Central memory CD8-positive, alpha-beta T cell (primary cell): ENCODE measurements at regions not wholly inside any gene's neighbourhood (a gene's known extent, or its start where the extent isn't known, plus 50 kb on each side); places are given as distances from the start of the nearest gene placed in this dataset.
A peak's percentile ranks its signal among the peaks of the same experiment; 100 is the strongest.
"Not testable (repeated sequence)": the region's sequence is repeated elsewhere in the genome, so short reads cannot be mapped to it uniquely, and the experiment has no call there.

Experiments
- ATAC-seq: fragments of 150-1000 bp; cut with Tn5 transposase; replicated peaks from 2 replicates; pipeline ENCODE4 v1.10.0; 2022; ENCODE audit warnings: mild to moderate bottlenecking, moderate FRiP score, moderate number of reproducible peaks; ENCODE audit not compliant: poor library complexity, severe bottlenecking; ENCODE audit errors: extremely low read depth
- DNase-seq, 2 donors: peaks; one replicate each; pipeline ENCODE4 v3.0.0; 2021; ENCODE audit warnings: low spot score in 2 of 2
- H3K27ac Mint-ChIP-seq: one replicate; pipeline ENCODE4 v1.8.0; 2022; ENCODE audit warnings: low read depth, mild to moderate bottlenecking, moderate library complexity, mixed read lengths
- H3K27me3 Mint-ChIP-seq: one replicate; pipeline ENCODE4 v1.8.0; 2022; ENCODE audit warnings: mixed read lengths
- H3K36me3 Mint-ChIP-seq: one replicate; pipeline ENCODE4 v1.8.0; 2022; ENCODE audit warnings: mild to moderate bottlenecking, moderate library complexity, mixed read lengths; ENCODE audit not compliant: insufficient read depth
- H3K4me1 Mint-ChIP-seq: one replicate; pipeline ENCODE4 v1.8.0; 2022; ENCODE audit warnings: mixed read lengths
- H3K4me3 Mint-ChIP-seq: one replicate; pipeline ENCODE4 v1.8.0; 2022; ENCODE audit warnings: mild to moderate bottlenecking, moderate library complexity, mixed read lengths
- H3K9me3 Mint-ChIP-seq: one replicate; pipeline ENCODE4 v1.8.0; 2022; ENCODE audit warnings: mixed read lengths

DNA sequence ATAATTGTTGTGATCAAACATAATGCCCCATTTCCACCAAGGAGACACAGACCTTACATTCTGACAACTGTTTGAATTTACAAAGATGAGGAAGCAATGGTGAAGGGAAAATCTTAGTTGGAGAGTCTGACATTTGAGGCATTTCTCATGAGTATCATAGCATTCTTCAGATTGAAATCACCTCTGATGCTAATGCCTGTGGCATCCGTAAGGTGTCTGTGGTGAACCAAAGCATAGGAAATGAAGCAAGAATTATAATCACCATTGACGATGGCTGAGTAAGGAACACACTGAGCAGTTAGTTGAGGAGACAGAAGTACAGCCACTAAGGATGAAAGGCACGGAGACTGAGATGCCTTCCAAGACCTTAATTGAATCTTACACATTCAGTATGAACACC is 575.7 kb downstream of the TRIML1 start:
- no peak overlapping the region for H3K27ac Mint-ChIP-seq

GRCh38 chr4:188717661-188718060 is 578.4 kb downstream of the TRIML1 start:
- peaks cover 27% of the 10 kb centered on the region for H3K9me3 Mint-ChIP-seq
- no peaks in the 10 kb centered on the region for H3K4me1 Mint-ChIP-seq
- no peaks in the 10 kb centered on the region for H3K27me3 Mint-ChIP-seq
- ATAC-seq: no peak
- H3K27ac Mint-ChIP-seq: no peak overlapping the region
- DNase-seq: no peak
- no peaks in the 10 kb centered on the region for H3K36me3 Mint-ChIP-seq
- no peak overlapping the region for H3K4me3 Mint-ChIP-seq

More for the DNA sequence above, 575.7 kb downstream of the TRIML1 start:
- H3K4me1 Mint-ChIP-seq: no peaks in the 10 kb centered on the region
- no peak for ATAC-seq
- no peaks in the 10 kb centered on the region for H3K27me3 Mint-ChIP-seq
- H3K9me3 Mint-ChIP-seq: peaks cover 14% of the 10 kb centered on the region
- no peak overlapping the region for H3K4me3 Mint-ChIP-seq
- DNase-seq: no peak
- no peaks in the 10 kb centered on the region for H3K36me3 Mint-ChIP-seq

GRCh38 chr4:188719794-188720193 is 580.6 kb downstream of the TRIML1 start:
- H3K36me3 Mint-ChIP-seq: no peaks in the 10 kb centered on the region
- H3K4me3 Mint-ChIP-seq: no peak overlapping the region
- no peak for ATAC-seq
- H3K9me3 Mint-ChIP-seq: peaks cover 32% of the 10 kb centered on the region
- no peaks in the 10 kb centered on the region for H3K27me3 Mint-ChIP-seq
- DNase-seq: no peak
- H3K27ac Mint-ChIP-seq: no peak overlapping the region
- no peaks in the 10 kb centered on the region for H3K4me1 Mint-ChIP-seq

GRCh38 chr4:188722911-188723310 is 583.7 kb downstream of the TRIML1 start:
- no peaks in the 10 kb centered on the region for H3K36me3 Mint-ChIP-seq
- H3K27ac Mint-ChIP-seq: no peak overlapping the region
- H3K4me1 Mint-ChIP-seq: no peaks in the 10 kb centered on the region
- no peaks in the 10 kb centered on the region for H3K27me3 Mint-ChIP-seq
- ATAC-seq (no peak), DNase-seq (no peak)
- no peak overlapping the region for H3K4me3 Mint-ChIP-seq
- H3K9me3 Mint-ChIP-seq: peaks cover 26% of the 10 kb centered on the region

DNA sequence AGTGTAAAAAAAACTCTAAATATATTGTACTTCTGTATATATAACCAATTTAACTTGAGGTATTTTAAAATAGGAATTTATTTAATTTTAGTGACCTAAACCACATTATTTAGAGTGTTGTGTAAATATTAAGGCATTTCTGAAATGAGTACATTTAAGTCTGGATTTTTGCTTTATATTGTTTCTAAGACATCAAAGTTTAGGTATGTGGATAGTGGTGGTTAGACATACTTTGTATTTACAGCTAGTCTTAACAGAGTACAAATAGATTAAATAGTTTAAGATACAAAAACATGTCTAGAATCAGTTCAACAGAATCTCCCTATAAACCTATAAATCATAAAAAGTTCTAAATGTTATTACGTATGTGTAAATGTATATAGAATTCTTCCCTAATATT is 588.5 kb downstream of the TRIML1 start:
- DNase-seq (no peak), ATAC-seq (no peak)
- no peaks in the 10 kb centered on the region for H3K4me1 Mint-ChIP-seq
- H3K4me3 Mint-ChIP-seq: no peak overlapping the region
- no peaks in the 10 kb centered on the region for H3K27me3 Mint-ChIP-seq
- no peak overlapping the region for H3K27ac Mint-ChIP-seq
- H3K9me3 Mint-ChIP-seq: peaks cover 37% of the 10 kb centered on the region
- no peaks in the 10 kb centered on the region for H3K36me3 Mint-ChIP-seq

DNA sequence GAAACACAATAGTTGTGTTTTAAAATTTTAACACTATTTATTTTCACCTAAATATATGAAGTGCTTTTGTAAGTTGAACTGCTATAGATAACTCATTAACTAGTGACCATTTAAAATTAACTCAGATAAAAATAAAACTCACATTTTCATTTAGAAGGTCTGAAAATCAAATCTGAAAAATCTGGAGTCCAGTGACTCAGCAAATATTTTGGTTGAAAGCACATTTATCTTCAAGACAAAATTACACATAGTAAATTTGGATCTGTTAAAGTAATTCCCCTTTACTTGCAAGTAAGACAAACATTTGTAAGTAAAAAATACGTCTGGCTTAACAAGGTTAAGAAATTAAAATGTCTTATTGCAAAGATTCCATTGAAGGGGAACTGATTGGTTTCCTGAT is 589.1 kb downstream of the TRIML1 start:
- no peak overlapping the region for H3K27ac Mint-ChIP-seq
- H3K9me3 Mint-ChIP-seq: peaks cover 33% of the 10 kb centered on the region
- no peaks in the 10 kb centered on the region for H3K27me3 Mint-ChIP-seq
- no peak overlapping the region for H3K4me3 Mint-ChIP-seq
- H3K36me3 Mint-ChIP-seq: no peaks in the 10 kb centered on the region
- no peak for DNase-seq
- no peak for ATAC-seq
- no peaks in the 10 kb centered on the region for H3K4me1 Mint-ChIP-seq

DNA sequence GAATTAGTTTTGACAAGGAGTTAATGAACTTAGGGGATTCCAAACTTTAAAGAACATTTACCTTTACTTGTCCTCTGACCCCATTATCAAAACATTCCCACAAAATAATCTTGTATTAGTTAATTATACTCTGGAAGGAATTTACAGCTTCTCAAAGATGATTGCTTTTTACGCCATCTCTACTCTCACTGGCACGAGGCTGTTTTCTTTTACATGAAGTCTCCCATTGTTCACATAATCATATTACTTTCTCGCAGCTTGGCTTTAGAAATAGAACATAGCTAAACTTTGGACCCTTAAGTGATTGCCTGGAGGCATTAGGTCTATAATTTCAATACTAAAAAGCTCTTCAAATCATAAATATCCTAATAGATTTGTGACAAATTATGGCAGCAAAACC is 592.9 kb downstream of the TRIML1 start:
- DNase-seq (no peak), ATAC-seq (no peak)
- Mint-ChIP-seq H3K27ac (no peak overlapping the region), H3K4me3 (no peak overlapping the region), H3K27me3 (no peaks in the 10 kb centered on the region), H3K4me1 (no peaks in the 10 kb centered on the region), H3K9me3 (peaks cover 29% of the 10 kb centered on the region), H3K36me3 (no peaks in the 10 kb centered on the region)

DNA sequence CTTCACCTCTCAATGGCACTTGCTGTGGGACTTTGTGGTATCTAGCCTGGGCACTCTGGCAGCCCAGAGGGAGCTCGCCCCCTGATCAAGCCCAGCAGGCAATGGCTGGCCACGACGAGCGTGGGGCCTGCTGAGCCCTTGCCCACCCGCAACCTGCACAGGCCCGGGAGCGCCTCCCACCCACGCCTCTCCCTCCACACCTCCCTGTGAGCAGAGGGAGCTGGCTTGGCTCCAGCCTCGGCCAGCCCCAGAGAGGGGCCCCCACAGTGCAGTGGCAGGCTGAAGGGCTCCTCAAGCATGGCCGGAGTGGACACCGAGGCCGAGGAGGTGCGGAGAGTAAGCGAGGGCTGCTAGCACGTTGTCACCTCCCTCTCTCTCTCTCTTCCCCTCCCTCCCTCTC is 595.8 kb downstream of the TRIML1 start:
- H3K36me3 Mint-ChIP-seq: no peaks in the 10 kb centered on the region
- no peak overlapping the region for H3K27ac Mint-ChIP-seq
- ATAC-seq (no peak), DNase-seq (no peak)
- no peaks in the 10 kb centered on the region for H3K4me1 Mint-ChIP-seq
- H3K4me3 Mint-ChIP-seq: no peak overlapping the region
- H3K9me3 Mint-ChIP-seq: peaks cover 24% of the 10 kb centered on the region
- no peaks in the 10 kb centered on the region for H3K27me3 Mint-ChIP-seq

GRCh38 chr4:188737251-188738002 is 598.2 kb downstream of the TRIML1 start:
- no peak for DNase-seq
- no peak for ATAC-seq
- Mint-ChIP-seq H3K9me3 (peaks cover 5% of the 10 kb centered on the region), H3K36me3 (no peaks in the 10 kb centered on the region), H3K27ac (no peak overlapping the region), H3K4me3 (no peak overlapping the region), H3K4me1 (no peaks in the 10 kb centered on the region), H3K27me3 (no peaks in the 10 kb centered on the region)

- not testable (repeated sequence) for H3K4me1 Mint-ChIP-seq, H3K27ac Mint-ChIP-seq, ATAC-seq, H3K36me3 Mint-ChIP-seq, H3K27me3 Mint-ChIP-seq, H3K9me3 Mint-ChIP-seq, H3K4me3 Mint-ChIP-seq, DNase-seq
Measured at GRCh38 chr4:188738290-188738689, 599.0 kb downstream of the TRIML1 start.

- H3K4me3 Mint-ChIP-seq, ATAC-seq, H3K36me3 Mint-ChIP-seq, DNase-seq, H3K27ac Mint-ChIP-seq, H3K4me1 Mint-ChIP-seq, H3K27me3 Mint-ChIP-seq: not testable (repeated sequence)
- H3K9me3 Mint-ChIP-seq: peaks cover 12% of the 10 kb centered on the region
Measured at GRCh38 chr4:188740172-188740571, 600.9 kb downstream of the TRIML1 start.

GRCh38 chr4:188740791-188741190 is 601.5 kb downstream of the TRIML1 start:
- ATAC-seq: peak; percentile 14
- H3K36me3 Mint-ChIP-seq, H3K27ac Mint-ChIP-seq, H3K27me3 Mint-ChIP-seq, H3K9me3 Mint-ChIP-seq, H3K4me3 Mint-ChIP-seq, H3K4me1 Mint-ChIP-seq, DNase-seq: not testable (repeated sequence)

DNA sequence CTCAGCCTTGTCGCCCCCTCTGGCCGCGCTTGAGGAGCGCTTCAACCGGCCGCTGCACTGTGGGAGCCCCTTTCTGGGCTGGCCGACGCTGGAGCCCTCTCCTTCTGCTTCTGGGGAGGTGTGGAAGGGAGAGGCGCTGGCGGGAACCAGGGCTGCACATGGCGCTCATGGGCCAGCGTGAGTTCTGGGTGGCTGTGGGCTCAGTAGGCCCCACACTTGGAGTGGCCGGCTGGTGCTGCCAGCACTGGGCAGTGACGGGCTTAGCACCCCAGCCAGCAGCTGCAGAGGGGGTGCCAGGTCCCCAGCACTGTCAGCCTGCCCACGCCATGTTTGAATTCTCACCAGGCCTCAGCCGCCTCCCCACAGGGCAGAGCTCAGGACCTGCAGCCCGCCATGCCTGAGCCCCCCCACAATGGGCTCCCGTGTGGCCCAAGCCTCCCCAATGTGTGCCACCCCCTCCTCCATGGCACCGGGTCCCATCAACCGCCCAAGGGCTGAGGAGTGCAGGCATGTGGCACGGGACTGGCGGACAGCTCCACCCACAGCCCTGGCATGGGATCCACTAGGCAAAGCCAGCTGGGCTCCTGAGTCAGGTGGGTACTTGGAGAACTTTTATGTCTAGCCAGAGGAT is 615.2 kb downstream of the TRIML1 start:
- Mint-ChIP-seq H3K27ac (no peak overlapping the region), H3K9me3 (peaks cover 26% of the 10 kb centered on the region), H3K4me3 (no peak overlapping the region), H3K4me1 (no peaks in the 10 kb centered on the region), H3K36me3 (no peaks in the 10 kb centered on the region), H3K27me3 (no peaks in the 10 kb centered on the region)
- no peak for ATAC-seq
- no peak for DNase-seq
